ENCODE measurements at regions not wholly inside any gene's neighbourhood (a gene's known extent, or its start where the extent isn't known, plus 50 kb on each side); places are given as distances from the start of the nearest gene placed in this dataset.

- no peak for DNase-seq
Measured at GRCh38 chr1:87834941-87835340, 506.3 kb downstream of the LMO4 start.

GRCh38 chr1:87840767-87841166 is 512.1 kb downstream of the LMO4 start:
- DNase-seq: no peak

GRCh38 chr1:87841332-87841731 is 512.7 kb downstream of the LMO4 start:
- no peak for DNase-seq

GRCh38 chr1:87842156-87842555 is 513.5 kb downstream of the LMO4 start:
- no peak for DNase-seq

- no peak for DNase-seq
Measured at GRCh38 chr1:87844251-87844650, 515.6 kb downstream of the LMO4 start.

- no peak for DNase-seq
Measured at GRCh38 chr1:87851490-87851889, 522.8 kb downstream of the LMO4 start.

GRCh38 chr1:87852410-87853161 is 523.9 kb downstream of the LMO4 start:
- DNase-seq: no peak

- DNase-seq: no peak
Measured at GRCh38 chr1:87853576-87854351, 525.1 kb downstream of the LMO4 start.

- no peak for DNase-seq
Measured at GRCh38 chr1:87863317-87863716, 534.6 kb downstream of the LMO4 start.

GRCh38 chr1:87864676-87865075 is 536.0 kb downstream of the LMO4 start:
- DNase-seq: no peak

- no peak for DNase-seq
Measured at GRCh38 chr1:87866416-87866815, 537.7 kb downstream of the LMO4 start.

- no peak for DNase-seq
Measured at GRCh38 chr1:87867626-87868025, 538.9 kb downstream of the LMO4 start.

GRCh38 chr1:87869567-87869966 is 540.9 kb downstream of the LMO4 start:
- no peak for DNase-seq

- DNase-seq: no peak
Measured at GRCh38 chr1:87872189-87872588, 543.5 kb downstream of the LMO4 start.

GRCh38 chr1:87872692-87873091 is 544.0 kb downstream of the LMO4 start:
- DNase-seq: no peak

GRCh38 chr1:87878873-87879272 is 550.2 kb downstream of the LMO4 start:
- no peak for DNase-seq

- no peak for DNase-seq
Measured at GRCh38 chr1:87880098-87880760, 551.5 kb downstream of the LMO4 start.

- DNase-seq: no peak
Measured at GRCh38 chr1:87880764-87881163, 552.1 kb downstream of the LMO4 start.

- DNase-seq: no peak
Measured at GRCh38 chr1:87883906-87884305, 555.2 kb downstream of the LMO4 start.

GRCh38 chr1:87884581-87884980 is 555.9 kb downstream of the LMO4 start:
- no peak for DNase-seq

GRCh38 chr1:87885278-87886025 is 556.8 kb downstream of the LMO4 start:
- DNase-seq: no peak

- no peak for DNase-seq
Measured at GRCh38 chr1:87887100-87887499, 558.4 kb downstream of the LMO4 start.

GRCh38 chr1:87888446-87888845 is 559.8 kb downstream of the LMO4 start:
- DNase-seq: no peak

All from activated T-cell treated with anti-CD3 and anti-CD28 coated beads for 4 hours (primary cell).